ENCODE measurements at regions not wholly inside any gene's neighbourhood (a gene's known extent, or its start where the extent isn't known, plus 50 kb on each side); places are given as distances from the start of the nearest gene placed in this dataset.

DNA sequence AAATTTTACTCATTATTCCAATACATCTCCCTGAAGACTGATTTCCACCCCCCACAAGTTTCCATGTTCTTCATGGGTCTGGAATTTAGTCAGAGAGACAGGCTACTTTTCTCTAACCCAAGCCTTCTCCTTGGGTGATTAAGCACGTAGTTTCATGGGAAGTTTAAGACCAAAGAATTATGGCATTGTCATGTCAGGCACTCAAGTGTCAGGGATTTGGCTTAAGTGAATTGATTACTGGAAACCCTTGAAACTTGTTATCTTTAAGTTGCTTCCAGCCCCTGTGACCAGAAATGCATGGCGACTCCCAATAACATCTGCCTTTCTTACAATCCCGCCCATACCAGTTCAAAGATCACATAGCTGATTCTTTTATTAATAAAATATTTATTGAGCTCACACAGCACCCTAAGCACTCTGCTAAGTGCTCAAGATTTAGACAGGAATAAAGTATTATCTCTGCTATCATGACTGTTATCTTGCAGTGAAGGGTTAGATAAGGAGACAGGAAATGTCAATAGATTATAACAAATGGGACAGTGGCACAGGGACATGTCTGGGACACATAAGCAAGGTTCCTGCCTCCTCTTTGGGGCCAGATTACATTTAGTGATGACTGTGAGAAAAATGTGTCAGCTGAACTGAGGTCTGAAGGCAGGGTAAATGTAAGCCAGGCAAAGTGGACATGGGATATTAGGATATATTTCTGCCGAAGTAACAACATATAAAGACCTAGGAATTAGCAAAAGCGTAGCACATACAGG, 241.2 kb upstream of the TNC start:
- no peak overlapping the region for H3K27ac Mint-ChIP-seq
- H3K9me3 Mint-ChIP-seq = no peaks in the 10 kb centered on the region
- peaks cover 14 to 16% of the 10 kb centered on the region in 2 donors for H3K27me3 Mint-ChIP-seq
- DNase-seq (no peak), ATAC-seq (replicated peaks) (no peak)
- H3K36me3 Mint-ChIP-seq (ENCODE audit: insufficient read depth) = no peaks in the 10 kb centered on the region
- H3K4me1 Mint-ChIP-seq (ENCODE audit: low read depth in 2 of 2) = no peaks in the 10 kb centered on the region
- H3K4me3 Mint-ChIP-seq = no peak overlapping the region

DNA sequence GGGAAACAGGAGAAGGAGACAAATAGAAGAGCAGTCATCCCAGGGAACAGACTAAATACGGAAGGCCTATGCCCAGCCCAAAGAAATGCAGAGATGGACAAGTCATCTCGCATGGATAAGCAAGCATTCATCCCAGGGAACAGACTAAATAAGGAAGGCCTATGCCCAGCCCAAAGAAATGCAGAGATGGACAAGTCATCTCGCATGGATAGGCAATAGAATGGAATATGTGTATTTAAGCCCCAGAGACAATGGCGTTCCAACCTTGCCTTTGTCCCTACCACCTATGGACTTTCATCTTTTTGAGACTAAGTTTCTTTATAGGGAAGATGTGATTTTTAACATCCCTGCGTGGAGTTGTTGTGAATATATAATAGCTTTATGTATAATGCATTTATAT, 242.2 kb upstream of the TNC start:
- peaks cover 14 to 16% of the 10 kb centered on the region in 2 donors for H3K27me3 Mint-ChIP-seq
- no peaks in the 10 kb centered on the region for H3K4me1 Mint-ChIP-seq (ENCODE audit: low read depth in 2 of 2)
- no peak overlapping the region for H3K4me3 Mint-ChIP-seq
- H3K27ac Mint-ChIP-seq = no peak overlapping the region
- no peaks in the 10 kb centered on the region for H3K36me3 Mint-ChIP-seq (ENCODE audit: insufficient read depth)
- no peak for DNase-seq
- ATAC-seq (replicated peaks) = no peak
- no peaks in the 10 kb centered on the region for H3K9me3 Mint-ChIP-seq

GRCh38 chr9:115362101-115362500, 244.1 kb upstream of the TNC start:
- Mint-ChIP-seq H3K36me3 (ENCODE audit: insufficient read depth) (no peaks in the 10 kb centered on the region), H3K4me1 (ENCODE audit: low read depth in 2 of 2) (no peaks in the 10 kb centered on the region), H3K27me3 (peaks cover 21% of the 10 kb centered on the region in 2 donors), H3K9me3 (no peaks in the 10 kb centered on the region), H3K4me3 (no peak overlapping the region), H3K27ac (no peak overlapping the region)
- DNase-seq (no peak), ATAC-seq (replicated peaks) (no peak)

- ATAC-seq (replicated peaks) (no peak), DNase-seq (no peak)
- Mint-ChIP-seq H3K4me3 (no peak overlapping the region), H3K27me3 (peaks cover 26% of the 10 kb centered on the region in 2 donors), H3K27ac (no peak overlapping the region), H3K36me3 (ENCODE audit: insufficient read depth) (no peaks in the 10 kb centered on the region), H3K9me3 (no peaks in the 10 kb centered on the region), H3K4me1 (ENCODE audit: low read depth in 2 of 2) (no peaks in the 10 kb centered on the region)
Observed at GRCh38 chr9:115362640-115363039, 244.7 kb upstream of the TNC start.

DNA sequence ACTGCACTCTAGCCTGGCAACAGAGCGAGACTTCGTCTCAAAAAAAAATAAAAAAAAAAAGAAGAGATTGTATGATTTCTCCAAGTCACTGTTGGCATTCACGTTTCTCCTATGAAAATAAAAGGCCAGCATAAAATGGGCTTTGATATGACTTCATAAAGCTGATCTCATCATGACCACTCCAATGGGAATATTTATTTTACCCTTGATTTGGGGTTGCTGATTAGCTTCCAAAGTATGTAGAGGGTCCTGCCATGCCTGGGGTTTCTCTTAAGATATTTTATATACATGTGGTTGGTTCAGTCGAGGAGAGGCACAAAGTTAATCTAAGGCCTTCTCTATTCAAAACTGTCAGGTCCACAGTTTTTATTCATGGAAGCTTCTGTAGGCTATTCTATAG, 247.0 kb upstream of the TNC start:
- H3K27ac Mint-ChIP-seq = no peak overlapping the region
- H3K9me3 Mint-ChIP-seq = no peaks in the 10 kb centered on the region
- peaks cover 19 to 21% of the 10 kb centered on the region in 2 donors for H3K27me3 Mint-ChIP-seq
- no peak overlapping the region for H3K4me3 Mint-ChIP-seq
- no peaks in the 10 kb centered on the region for H3K4me1 Mint-ChIP-seq (ENCODE audit: low read depth in 2 of 2)
- ATAC-seq (replicated peaks) = no peak
- no peak for DNase-seq
- no peaks in the 10 kb centered on the region for H3K36me3 Mint-ChIP-seq (ENCODE audit: insufficient read depth)

DNA sequence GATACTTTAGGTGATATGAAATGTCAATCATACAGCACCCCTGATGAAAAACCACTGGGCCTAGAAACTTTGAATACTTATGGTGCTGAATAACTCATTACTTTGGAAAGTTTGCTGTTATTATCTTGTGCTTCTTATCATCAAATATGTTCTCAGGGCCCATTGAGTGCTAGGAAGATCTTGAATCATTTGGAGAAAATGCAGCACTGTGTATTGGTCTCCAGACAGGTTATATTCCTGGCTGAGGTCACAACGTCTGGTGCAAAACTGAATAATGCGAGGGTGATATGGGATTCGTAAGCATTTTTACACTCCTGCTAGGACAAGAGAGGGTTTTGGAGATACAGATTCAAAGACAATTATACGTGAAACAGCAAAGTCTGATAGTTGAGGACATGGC, 249.4 kb upstream of the TNC start:
- no peaks in the 10 kb centered on the region for H3K4me1 Mint-ChIP-seq (ENCODE audit: low read depth in 2 of 2)
- DNase-seq (no peak), ATAC-seq (replicated peaks) (no peak)
- H3K27me3 Mint-ChIP-seq = peaks cover 14 to 25% of the 10 kb centered on the region in 2 donors
- no peak overlapping the region for H3K27ac Mint-ChIP-seq
- H3K9me3 Mint-ChIP-seq = peaks cover 5 to 8% of the 10 kb centered on the region in 2 donors
- H3K4me3 Mint-ChIP-seq = no peak overlapping the region
- no peaks in the 10 kb centered on the region for H3K36me3 Mint-ChIP-seq (ENCODE audit: insufficient read depth)

- H3K9me3 Mint-ChIP-seq = peaks cover 5 to 8% of the 10 kb centered on the region in 2 donors
- H3K4me3 Mint-ChIP-seq = no peak overlapping the region
- H3K36me3 Mint-ChIP-seq (ENCODE audit: insufficient read depth) = no peaks in the 10 kb centered on the region
- H3K27ac Mint-ChIP-seq = no peak overlapping the region
- H3K4me1 Mint-ChIP-seq (ENCODE audit: low read depth in 2 of 2) = no peaks in the 10 kb centered on the region
- ATAC-seq (replicated peaks) = no peak
- DNase-seq = no peak
- H3K27me3 Mint-ChIP-seq = peaks cover 14 to 25% of the 10 kb centered on the region in 2 donors
Observed at GRCh38 chr9:115367780-115368525, 250.0 kb upstream of the TNC start.

GRCh38 chr9:115369322-115369957, 251.5 kb upstream of the TNC start:
- peaks cover 14 to 25% of the 10 kb centered on the region in 2 donors for H3K27me3 Mint-ChIP-seq
- ATAC-seq (replicated peaks) = no peak
- H3K9me3 Mint-ChIP-seq = peaks cover 5 to 8% of the 10 kb centered on the region in 2 donors
- no peak for DNase-seq
- no peaks in the 10 kb centered on the region for H3K4me1 Mint-ChIP-seq (ENCODE audit: low read depth in 2 of 2)
- no peak overlapping the region for H3K4me3 Mint-ChIP-seq
- no peaks in the 10 kb centered on the region for H3K36me3 Mint-ChIP-seq (ENCODE audit: insufficient read depth)
- H3K27ac Mint-ChIP-seq = no peak overlapping the region

DNA sequence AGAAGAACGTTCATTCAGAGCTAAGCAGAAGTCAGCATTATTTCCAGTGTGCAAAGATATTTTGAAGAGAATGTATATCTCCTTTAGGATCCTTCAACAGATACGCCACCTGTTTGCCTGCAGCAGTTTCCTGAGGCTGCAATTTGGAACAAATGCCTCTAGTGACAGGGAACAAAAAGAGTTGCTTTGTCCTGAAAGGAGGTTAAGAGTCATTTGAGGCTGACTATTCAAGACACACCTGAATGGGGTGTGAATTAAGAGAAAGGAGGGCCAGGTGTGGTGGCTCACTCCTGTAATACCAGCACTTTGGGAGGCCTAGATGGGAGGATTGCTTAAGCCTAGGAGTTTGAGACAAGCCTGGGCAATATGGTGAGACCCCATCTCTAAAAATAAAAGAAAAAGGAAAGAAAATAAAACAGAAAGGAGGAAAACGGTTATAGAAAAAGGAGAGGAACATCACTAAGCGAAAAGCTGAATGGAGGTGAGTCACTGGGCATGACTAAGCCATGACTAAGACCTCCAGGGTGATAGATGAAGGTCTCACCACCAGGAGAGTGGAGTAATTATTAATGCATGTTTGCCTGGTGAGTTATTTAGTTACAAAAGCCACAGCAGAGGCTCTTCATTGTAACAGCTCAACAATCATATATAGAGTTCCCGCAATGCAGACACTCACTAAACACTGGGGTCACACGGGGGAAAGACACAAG, 255.2 kb upstream of the TNC start:
- H3K36me3 Mint-ChIP-seq (ENCODE audit: insufficient read depth) = no peaks in the 10 kb centered on the region
- ATAC-seq (replicated peaks) (no peak), DNase-seq (no peak)
- no peaks in the 10 kb centered on the region for H3K4me1 Mint-ChIP-seq (ENCODE audit: low read depth in 2 of 2)
- H3K9me3 Mint-ChIP-seq = peaks cover 7 to 8% of the 10 kb centered on the region in 2 donors
- no peak overlapping the region for H3K27ac Mint-ChIP-seq
- H3K4me3 Mint-ChIP-seq = no peak overlapping the region
- H3K27me3 Mint-ChIP-seq = peaks cover 0 to 11% of the 10 kb centered on the region in 2 donors

GRCh38 chr9:115373710-115374045, 255.7 kb upstream of the TNC start:
- Mint-ChIP-seq H3K27ac (no peak overlapping the region), H3K4me3 (no peak overlapping the region), H3K9me3 (peaks cover 7 to 8% of the 10 kb centered on the region in 2 donors), H3K4me1 (ENCODE audit: low read depth in 2 of 2) (no peaks in the 10 kb centered on the region), H3K27me3 (peaks cover 0 to 11% of the 10 kb centered on the region in 2 donors), H3K36me3 (ENCODE audit: insufficient read depth) (no peaks in the 10 kb centered on the region)
- ATAC-seq (replicated peaks) = no peak
- no peak for DNase-seq

DNA sequence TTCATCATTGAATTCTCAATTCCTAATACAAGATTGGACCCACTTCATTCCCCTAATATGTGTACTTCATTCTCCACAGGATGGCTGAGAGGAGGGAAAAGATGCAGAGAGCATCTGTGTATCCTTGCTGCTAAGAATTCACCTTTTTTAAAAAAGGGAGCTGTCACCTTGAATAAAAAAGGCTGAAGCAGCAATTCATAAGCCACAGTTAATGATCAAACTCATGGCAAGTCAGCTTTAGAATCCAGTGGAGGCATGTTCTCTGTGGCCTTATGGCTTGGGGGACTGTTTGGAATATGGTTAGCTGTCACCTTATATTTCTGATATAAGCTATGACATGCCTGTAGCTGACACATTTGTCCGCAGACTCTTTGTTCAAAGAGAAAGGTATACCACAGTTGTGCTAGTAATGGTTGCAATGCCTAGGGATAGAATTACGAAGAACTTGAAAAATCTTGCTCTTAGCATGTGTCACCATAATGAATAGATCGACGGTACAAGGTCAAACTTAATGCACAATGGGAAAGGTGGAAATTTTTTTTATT, 256.8 kb upstream of the TNC start:
- Mint-ChIP-seq H3K4me3 (no peak overlapping the region), H3K9me3 (peaks cover 7 to 8% of the 10 kb centered on the region in 2 donors), H3K27me3 (peaks cover 0 to 11% of the 10 kb centered on the region in 2 donors), H3K4me1 (ENCODE audit: low read depth in 2 of 2) (no peaks in the 10 kb centered on the region), H3K36me3 (ENCODE audit: insufficient read depth) (no peaks in the 10 kb centered on the region), H3K27ac (no peak overlapping the region)
- no peak for ATAC-seq (replicated peaks)
- DNase-seq = no peak

DNA sequence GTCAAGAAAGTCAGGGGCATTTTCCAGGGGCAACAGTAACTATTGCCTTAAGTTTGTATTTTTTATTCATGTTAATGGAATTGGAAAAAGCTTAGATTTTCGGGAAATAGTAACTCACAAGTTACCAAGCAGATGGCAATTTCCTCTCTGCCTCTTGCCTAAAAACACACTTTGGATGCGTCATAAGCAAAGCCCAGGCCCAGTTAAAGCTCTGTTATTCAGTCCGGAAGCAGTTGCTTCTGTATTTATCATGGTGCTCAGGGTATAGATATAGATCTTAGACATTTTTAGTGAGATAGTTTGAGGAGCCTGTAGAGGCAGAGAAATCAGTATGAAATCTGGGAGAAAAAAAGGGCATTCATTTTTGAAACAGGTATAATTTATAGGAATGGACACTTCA, 260.3 kb upstream of the TNC start:
- ATAC-seq (replicated peaks) (no peak), DNase-seq (no peak)
- Mint-ChIP-seq H3K4me3 (no peak overlapping the region), H3K4me1 (ENCODE audit: low read depth in 2 of 2) (no peaks in the 10 kb centered on the region), H3K9me3 (peaks cover 7 to 8% of the 10 kb centered on the region in 2 donors), H3K36me3 (ENCODE audit: insufficient read depth) (no peaks in the 10 kb centered on the region), H3K27me3 (peaks cover 0 to 10% of the 10 kb centered on the region in 2 donors), H3K27ac (no peak overlapping the region)

GRCh38 chr9:115378758-115379157, 260.8 kb upstream of the TNC start:
- Mint-ChIP-seq H3K27ac (no peak overlapping the region), H3K4me3 (no peak overlapping the region), H3K4me1 (ENCODE audit: low read depth in 2 of 2) (no peaks in the 10 kb centered on the region), H3K36me3 (ENCODE audit: insufficient read depth) (no peaks in the 10 kb centered on the region), H3K27me3 (peaks cover 0 to 10% of the 10 kb centered on the region in 2 donors), H3K9me3 (peaks cover 7 to 8% of the 10 kb centered on the region in 2 donors)
- no peak for DNase-seq
- ATAC-seq (replicated peaks) = no peak

Measured in effector memory CD8-positive, alpha-beta T cell (primary cell).